SW480 (cell line): ENCODE measurements at regions not wholly inside any gene's neighbourhood (a gene's known extent, or its start where the extent isn't known, plus 50 kb on each side); places are given as distances from the start of the nearest gene placed in this dataset.
A peak's percentile ranks its signal among the peaks of the same experiment; 100 is the strongest.

Experiments used
- DNase-seq: peaks from one replicate; pipeline ENCODE4 v3.0.0-alpha.2; 2016; ENCODE audit warnings: low spot score

DNA sequence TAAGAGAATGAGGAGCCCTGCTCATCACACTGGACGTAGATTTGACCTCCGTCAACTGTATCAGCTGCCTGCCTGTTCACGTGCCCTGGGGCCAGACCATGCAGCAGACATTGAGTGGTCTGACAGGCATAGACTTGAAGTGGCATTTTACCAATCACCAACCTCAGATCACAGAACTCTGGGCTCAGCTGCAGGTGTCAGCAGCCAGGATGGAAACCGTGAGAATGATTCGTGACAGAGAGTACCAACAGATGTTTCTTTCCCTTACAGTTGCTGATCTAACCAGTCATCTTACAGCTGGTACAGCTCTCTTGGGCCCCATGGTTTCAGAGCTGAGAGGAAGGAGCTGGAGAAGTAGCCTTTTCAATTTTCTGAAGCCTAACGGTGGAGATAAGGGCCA, 148.9 kb downstream of the EN1 start:
- no peak for DNase-seq

DNA sequence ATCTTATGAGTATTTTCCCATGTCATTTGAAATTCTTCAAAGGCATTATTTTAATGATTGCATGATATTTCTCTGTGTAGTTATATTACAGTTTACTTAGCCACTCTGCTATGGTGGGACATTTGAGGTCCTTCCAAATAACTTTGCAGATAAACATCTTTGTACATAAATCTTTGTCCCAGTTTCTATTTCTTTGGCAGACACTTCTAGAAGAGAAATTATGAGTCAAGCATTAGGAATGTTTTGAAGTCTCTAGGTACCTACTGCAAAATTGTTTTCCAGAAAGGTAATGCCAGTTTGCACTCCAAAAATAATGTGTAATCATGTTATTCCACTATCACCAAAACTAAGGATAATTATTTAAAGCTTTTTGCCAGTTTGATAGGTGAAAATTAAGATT, 149.7 kb downstream of the EN1 start:
- peak; percentile 54 for DNase-seq

DNA sequence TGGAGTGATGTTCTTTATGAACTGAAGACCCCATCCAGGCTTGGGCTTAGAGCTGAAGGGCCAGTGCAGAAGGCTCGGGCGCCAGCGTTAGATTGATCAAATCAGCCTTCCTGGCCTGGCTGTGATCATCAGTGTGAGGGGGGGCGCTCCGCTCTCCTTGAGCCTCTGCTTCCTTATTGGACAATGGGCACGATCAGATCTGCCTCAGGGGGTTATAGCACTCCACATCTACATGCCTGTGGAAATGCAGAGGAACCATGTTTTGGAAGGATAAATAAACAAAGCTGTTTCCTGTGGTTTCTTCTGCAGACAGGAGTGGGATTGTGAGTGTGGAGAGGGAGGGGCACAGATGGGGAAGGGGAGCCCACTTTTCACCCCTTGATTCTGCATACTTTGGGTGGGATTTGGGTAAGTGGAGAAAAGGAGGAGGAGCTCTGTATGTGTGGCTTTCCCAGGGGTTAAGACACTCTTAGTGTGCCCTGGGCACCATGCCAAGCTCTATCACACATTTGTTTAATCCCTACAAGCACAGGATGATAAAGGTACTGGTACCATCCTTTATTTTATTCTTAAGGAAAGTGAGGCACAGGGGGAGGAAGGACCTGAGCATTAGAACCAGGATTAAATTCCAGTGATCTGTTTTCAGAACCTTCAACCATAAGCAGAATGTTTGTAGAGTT, 150.5 kb downstream of the EN1 start:
- DNase-seq, result no peak

DNA sequence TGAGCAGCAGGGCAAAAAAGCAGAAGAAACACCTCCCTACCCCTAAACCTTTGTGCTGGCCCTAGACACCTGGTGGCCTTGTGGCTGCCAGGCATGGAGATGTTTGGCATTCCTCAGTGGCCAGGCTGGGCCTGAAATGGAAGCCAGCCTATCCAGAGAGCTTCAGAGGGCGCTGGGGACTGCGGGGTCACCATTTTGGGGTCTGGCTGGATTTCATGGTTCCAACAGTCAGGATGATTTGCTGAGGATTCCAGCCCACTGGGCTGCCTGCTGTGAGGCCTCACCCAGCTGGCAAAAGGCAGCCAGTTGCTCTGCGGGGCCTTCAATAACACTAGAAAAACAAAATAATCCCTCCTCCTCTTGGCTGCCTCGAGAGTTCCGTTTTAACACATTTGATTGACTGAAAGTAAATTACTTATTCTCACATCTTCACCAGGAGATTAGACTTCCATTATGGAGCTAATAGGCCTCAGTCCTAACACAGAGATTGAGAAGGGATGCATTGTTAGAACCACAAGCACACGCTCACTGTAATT, 154.1 kb downstream of the EN1 start:
- no peak for DNase-seq

DNA sequence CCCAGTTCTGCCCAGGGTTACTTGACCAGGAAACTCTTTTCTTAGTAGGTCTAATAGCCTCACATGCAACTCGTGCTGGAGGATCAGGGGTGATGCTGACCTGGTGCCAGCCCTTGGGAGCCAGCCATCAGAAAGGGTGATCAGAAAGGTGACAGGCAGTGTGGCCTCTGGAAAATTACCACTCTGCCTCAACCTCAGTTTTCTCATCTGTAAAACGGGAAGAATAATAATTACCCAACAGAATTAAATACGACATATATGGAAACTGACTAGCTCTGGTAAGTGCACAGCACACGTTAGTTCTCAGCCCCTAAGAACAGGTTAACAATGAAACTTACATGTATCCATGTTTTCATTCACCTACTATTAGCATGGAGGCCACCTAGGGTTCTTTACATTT, 157.6 kb downstream of the EN1 start:
- DNase-seq, result no peak

DNA sequence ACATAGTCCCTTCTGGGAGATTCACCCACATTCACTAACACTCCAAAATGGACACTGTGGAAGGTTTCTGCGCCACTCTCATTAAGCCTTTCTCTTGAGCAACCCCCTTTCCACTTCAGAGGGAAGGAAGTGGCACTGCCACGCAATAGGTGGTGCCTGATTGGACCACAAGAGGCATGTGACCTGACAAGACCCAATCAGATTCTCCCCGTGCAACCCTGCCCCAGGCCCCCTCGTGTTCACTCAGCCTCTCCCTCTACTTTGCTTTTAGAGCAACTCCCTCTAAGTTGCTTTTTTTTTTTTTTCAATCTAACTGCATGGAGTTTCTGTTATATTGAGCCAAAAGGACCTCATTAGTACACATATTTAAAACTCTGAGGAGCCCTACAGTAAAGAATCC, 158.0 kb downstream of the EN1 start:
- DNase-seq, result no peak

DNA sequence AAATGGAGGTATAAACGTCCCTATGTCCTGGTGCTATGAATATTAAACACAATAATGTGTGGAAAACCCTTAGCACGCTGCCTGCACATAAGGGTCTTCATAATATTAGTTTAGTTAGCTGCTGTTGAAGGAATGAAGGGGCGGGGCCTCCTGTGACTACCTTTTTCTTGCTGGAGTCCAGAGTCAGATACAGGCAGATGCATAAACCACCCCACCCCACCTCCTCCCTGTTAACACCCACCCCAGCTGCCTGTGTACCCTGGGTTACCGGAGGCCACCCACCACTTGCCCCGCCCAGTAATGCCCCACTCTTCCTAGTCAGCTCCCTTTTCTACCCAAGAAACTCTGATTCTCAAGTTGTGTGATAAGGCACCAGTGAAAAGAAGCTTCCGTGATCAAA, 158.4 kb downstream of the EN1 start:
- DNase-seq, result no peak

DNA sequence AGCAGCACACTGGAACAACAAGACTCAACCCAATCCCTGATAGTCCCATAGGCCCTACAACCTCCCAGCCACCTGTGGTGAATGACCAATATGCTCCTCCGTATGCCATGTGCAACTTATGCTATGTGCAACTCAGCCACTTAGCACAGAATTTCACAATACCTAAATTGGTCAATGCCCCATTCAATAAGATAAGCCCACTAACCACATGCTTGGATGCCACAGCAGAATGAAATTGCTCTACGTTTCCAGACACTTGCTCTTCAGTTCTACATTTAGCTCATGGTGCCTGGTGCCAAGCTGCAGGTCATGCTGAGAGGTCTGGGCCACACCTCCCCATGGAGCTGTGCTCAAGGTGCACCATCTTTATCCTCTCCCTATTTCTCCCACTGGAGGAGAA, 159.8 kb downstream of the EN1 start:
- DNase-seq, result no peak

DNA sequence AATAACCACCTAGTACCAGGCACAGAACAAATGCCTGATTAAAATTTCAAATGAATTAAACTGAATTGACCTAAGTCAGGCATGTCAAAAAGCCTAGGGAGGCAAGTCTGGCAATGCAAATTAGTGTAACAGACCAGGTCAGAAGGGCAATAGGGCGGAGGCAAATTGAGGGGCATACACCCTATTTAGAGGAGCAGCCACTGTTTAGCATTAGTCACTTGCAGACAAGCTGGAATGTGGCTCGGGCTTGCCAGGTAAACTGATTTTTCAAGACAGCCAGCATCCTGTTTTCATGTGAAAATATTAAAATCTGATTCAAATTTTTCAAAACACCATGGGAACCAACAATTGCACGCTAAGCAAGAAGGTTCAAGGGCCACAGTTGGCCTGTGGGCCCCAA, 160.3 kb downstream of the EN1 start:
- DNase-seq, result no peak

DNA sequence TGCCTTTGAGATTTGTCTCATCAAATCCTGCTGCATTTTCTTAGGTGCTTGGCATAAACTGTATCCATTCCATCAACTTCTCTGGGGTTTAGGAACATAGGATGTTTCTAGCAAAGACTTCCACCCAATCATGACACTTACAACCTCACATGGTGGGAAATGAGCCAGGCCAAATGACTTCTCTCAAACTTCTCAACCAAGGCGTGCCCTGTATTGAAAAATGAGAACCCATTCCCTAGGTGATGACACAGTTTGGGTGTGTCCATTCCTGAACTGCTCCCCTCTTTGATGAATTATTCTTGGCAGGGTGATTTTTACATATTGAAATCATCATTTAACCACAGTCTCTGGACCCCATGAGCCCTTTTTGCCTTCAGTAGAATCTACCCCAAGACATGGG, 161.1 kb downstream of the EN1 start:
- peak; percentile 42 for DNase-seq

DNA sequence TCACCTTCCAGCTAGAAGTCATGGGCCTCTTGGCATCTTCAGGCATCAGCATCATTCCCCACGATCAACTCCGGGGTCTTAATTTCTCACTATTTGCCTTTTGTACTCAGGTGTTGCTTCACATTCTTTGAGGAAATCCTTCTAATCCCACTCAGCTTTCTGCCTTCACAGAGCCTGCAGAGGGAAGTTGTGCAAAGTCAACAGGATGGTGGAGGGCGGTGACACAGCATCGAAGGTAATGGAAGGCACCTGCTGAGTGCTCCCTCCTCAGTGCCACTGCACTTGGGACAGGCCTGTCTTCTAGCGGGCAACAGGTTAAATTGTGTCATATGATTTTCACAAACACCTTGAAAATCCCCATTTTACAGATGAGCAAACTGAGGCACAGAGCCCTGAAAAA, 164.0 kb downstream of the EN1 start:
- no peak for DNase-seq

DNA sequence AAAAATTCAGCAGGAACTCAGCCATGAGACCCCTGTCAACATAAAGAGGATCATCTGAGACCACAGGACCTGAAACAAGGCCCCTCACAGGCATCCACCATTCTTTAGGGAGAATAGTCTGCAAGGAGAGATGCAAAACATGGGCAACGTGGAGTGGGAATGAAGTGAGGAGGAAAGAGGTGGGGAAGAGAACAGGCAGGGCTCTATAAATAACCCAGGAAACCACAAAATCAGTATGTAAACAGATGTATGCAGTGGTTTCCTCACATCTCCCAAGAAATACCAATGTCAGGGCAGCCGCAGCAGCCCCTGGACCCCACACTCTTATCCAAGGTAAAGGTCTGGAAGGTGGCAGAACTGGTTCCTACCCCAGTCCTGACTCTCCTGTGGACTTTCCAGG, 168.5 kb downstream of the EN1 start:
- no peak for DNase-seq

DNA sequence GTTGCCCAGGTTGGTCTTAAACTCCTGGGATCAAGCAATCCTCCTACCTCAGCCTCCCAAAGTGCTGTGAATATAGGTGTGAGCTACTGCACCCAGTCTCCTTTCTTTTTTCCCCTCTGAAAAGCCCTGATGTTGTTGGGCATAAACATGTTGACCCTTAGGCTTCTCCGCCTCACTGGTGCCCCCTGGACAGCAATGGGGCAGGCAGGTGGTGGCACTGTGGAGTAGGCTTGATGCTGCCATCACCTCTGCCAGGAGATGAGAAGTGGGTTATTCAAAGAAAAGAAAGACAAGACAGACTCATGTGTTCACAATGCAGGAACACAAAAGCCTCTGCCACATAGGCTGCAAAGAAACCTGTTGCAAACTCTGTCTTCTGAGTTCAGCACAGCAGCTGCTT, 169.9 kb downstream of the EN1 start:
- no peak for DNase-seq

DNA sequence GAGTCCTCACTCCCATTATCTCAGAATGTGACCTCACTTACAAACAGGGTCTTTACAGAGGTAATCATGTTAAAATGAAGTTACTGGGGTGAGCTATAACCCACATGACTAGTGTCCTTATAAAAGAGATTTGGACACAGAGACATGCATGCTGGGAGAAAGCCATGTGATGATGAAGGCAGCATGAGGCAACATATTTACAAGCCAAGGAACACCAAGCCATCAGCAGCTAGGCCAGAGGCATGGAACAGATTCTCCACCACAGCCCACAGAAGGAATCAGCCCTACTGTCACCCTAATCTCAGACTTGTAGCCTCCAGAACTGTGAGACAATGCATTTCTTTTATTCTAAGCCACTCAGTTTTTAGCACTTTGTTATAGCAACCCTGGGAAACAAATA, 171.9 kb downstream of the EN1 start:
- DNase-seq, result no peak

DNA sequence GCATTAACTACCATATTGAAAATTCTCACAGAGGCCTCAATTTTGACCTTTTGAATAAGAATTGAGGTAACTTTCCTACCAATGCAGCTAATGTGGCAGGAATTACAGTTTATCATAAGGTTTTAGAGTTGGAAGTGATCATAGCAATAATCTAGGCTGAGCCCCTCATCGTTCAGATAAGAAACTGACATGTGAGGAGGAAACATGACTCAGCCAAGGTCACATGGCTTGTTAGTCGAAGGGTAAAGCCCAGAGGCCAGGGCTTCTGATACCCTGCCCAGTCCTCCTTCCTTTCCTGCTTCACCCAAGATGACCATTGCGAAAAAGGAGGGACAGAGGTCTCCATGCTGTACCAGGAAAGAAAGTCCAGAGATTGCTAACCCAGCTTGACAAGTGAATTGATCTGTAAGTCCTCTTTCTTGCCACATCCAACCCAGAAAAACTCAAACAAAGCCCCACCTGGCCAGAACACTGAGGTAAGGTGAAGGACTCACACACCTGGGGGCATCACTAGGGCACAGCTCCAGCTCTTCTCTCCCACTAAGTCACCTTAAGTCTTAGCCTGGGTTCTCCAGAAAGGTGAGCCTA, 174.8 kb downstream of the EN1 start:
- DNase-seq, result no peak

DNA sequence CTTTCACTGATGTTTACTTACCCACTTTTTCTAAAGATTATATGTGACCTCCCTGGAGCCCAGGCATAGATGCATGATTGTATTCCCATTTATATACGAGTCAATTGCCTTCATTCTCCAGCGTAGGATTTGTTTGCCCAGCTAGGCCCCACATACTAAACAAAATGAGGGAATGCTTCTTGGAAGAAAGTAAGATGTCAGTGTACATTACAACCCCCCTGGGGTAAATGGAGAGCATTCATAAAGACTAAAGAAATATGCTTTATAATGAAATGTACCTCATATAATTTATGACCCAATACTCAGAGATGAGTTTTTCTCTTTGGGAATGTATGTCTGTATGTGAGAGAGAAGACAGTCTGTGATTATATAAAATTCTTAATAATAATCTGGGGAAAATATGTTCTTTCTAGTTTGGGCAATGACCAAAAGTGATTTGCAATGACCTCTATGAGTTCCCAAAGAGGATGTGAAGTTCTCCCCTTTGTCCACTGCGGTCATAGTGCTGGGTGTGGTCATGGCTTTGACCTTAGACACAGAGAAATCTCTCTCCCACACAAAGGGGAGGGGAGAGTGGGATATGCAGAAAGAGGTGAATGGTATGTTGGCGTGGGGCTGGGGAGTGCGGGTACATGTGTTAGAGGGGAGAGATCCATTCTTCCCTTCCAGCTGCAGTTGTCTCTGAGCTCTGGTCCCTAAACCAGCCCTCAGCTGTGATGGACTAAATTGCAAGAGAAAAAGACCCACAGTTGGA, 175.6 kb downstream of the EN1 start:
- DNase-seq, result no peak

DNA sequence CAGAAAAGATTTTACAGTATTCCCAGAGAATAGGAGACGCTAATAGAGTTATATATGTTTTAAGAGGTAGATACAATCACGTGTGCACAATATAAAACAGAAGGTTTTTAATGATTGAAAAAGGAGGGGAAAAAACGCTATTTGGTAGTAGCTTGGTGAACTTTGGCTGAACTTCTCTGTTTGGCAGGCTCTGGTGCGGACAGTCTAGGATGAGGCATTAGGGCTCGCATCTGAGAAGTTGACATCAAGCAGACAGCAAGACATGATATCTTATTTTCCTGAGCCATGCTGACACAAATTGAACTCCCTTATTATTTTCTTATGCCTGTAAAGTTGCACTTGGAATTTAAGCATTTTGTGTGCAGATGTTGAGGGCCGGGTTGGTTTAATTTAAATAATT, 176.6 kb downstream of the EN1 start:
- no peak for DNase-seq

DNA sequence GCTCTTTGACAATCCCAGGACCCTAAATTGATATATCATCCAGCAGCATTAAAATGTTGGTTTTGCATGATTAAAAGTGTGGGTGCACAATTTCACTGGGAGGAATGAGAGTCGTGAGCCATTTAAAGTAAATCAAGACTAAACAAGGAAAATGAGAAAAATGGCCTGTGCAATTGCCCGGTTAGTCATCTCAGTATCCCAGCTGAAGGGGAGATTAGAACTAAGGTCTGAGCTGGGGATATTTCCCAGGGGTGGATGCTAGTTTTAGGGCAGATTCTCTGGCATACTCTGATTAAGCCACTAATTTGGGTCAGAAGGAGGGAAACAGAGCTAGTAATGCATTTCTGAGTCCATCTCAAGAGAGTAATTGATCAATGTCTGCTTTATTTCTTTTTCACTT, 177.2 kb downstream of the EN1 start:
- DNase-seq, result no peak

DNA sequence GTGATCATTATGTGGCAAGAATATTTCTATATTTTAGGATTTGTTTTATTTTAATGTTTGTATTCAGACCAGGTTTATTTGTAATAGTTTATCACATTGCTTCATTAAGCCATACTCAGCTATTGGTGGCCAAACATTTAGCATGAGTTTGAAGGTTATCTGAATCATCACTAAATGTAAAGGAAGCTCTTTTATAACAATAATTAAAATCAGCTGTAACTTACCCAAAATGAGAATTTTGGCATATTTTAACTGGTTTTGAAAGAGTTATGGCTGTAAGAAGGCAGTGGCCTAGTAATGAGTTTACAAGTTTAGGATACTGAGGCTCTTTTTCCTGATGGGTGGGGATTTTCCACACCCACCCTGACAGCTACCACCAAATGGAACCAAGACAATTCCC, 177.8 kb downstream of the EN1 start:
- DNase-seq, result no peak

DNA sequence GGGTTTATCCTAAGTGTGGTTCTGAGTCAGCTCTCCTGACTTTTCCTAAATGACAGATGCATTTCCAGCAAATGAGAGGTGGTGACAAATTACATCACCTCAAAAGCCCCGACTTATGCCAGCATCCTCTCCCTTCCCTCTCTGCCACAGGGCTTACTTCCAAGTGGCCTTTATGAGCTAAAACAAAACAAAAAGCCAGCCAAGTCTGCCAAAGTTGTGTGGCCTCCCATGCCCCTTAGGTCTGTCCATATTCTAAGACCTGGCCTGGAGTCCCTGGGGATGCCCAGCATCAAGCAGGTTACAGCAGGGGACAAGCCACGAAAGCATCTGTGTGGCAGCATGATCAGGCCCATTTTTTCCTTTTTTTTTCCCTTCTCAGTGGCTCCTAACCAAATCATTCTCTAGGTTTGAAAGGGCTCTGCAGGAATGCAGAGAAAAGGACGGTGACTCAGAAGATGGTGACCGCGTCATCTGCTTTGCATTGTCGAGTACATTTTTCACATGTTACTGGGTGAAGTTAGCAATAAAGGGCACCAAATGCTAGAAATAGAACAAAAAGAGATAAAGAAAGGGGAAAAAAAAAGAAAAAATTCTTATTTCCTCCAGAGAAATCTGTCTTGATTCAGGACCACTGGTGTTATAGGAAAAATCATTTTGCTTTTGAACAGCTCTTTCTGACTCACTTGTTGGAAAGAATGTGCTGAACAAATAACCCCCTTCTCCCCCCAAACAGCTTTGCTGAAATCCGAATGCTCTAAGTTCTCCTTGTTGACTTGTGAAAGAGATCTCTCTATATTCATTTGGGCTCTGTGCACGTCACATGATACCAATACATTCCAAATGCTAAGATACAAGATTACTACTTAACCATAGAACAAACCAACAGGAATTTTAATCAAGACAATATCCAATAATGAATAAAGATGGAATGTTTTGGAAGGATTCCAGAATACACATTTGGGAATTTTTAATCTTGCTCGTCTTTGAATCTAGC, 178.7 kb downstream of the EN1 start:
- DNase-seq, result peak; percentile 8

DNA sequence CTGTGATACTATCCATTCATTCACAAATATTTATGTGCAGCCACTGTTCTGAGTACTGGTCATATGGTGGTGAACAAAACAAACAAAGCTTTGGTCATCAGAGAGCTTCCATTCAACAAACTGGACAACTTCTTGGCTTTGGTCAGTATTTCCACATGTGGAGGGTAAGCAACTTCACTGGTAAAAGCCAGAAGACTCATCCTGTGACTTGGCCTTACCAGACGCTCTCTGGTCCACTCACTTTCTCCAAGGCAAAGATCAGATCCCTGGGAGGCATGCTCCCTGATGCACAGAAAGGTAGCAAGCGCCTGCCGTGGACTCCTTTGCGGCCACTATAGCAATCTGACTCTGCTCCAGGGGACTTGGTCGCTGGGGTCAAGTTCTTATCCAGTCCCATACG, 179.5 kb downstream of the EN1 start:
- DNase-seq, result no peak

DNA sequence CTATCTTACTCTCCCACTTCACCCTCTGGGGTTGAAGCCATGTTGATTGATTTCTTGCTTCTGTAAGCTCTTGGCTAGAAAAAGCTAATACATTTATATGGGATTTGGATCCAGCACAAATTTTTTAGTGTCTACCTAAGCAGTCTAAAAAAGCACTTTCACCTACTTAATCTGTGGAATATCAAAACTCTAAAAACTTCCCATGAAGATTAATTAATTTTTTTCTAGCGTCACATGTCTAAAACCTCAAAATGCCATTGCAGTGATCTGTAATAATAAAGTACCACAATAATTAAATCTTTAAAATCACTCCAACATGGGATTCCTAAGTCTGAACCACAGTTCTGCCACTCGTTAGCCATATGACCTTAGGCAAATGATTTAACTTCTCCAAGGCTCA, 180.1 kb downstream of the EN1 start:
- DNase-seq, result no peak
